ENCODE measurements at regions not wholly inside any gene's neighbourhood (a gene's known extent, or its start where the extent isn't known, plus 50 kb on each side); places are given as distances from the start of the nearest gene placed in this dataset.
"Not testable (repeated sequence)": the region's sequence is repeated elsewhere in the genome, so short reads cannot be mapped to it uniquely, and the experiment has no call there.

- POLR2A ChIA-PET, result no interaction called here
- H3K27me3 Mint-ChIP-seq (ENCODE audit: insufficient read depth, unreplicated experiment), result peaks cover 12% of the 10 kb centered on the region
- no peak for DNase-seq (ENCODE audit: unreplicated experiment)
- intact Hi-C loops (cut with micrococcal nuclease), result no loop called here
- H3K27ac Mint-ChIP-seq (ENCODE audit: low read depth, unreplicated experiment), result no peak overlapping the region
- BruUV-seq (replicated peaks), result no TSS peak
- no peaks in the 10 kb centered on the region for H3K4me1 Mint-ChIP-seq (ENCODE audit: insufficient read depth, unreplicated experiment)
- H3K36me3 Mint-ChIP-seq (ENCODE audit: insufficient read depth, unreplicated experiment), result no peaks in the 10 kb centered on the region
- H3K9me3 Mint-ChIP-seq (ENCODE audit: unreplicated experiment), result no peaks in the 10 kb centered on the region
- H3K4me3 Mint-ChIP-seq (ENCODE audit: unreplicated experiment), result no peak overlapping the region
- CTCF ChIA-PET, result no interaction called here
- TF ChIP-seq CTCF (IDR thresholded peaks at IDR 0.05; ENCODE audit: unreplicated experiment), result no peak
These were observed 151.5 kb upstream of the GOT2 start for GRCh38 chr16:58885528-58886170.

DNA sequence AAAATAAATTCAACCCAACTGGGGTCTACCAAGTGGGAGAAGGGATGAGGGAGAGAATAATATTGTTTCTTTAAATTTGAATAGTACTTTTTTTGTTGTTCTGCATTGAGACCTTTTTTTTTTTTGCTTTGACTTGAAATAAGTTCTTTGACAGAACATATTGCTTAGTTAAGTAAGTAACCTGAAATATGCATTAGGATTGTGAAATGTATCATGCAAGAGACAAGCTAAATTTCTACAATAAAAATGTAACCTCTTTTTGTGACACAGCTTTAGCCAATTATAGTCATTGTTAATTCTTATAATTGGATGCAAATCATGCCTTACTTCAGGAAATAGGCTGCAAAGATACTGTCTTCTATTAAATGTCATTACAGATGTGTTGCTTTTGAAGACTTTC is 150.0 kb upstream of the GOT2 start:
- Mint-ChIP-seq H3K9me3 (ENCODE audit: unreplicated experiment) (no peaks in the 10 kb centered on the region), H3K36me3 (ENCODE audit: insufficient read depth, unreplicated experiment) (peaks cover 3% of the 10 kb centered on the region), H3K27ac (ENCODE audit: low read depth, unreplicated experiment) (no peak overlapping the region), H3K27me3 (ENCODE audit: insufficient read depth, unreplicated experiment) (peaks cover 12% of the 10 kb centered on the region), H3K4me3 (ENCODE audit: unreplicated experiment) (no peak overlapping the region), H3K4me1 (ENCODE audit: insufficient read depth, unreplicated experiment) (no peaks in the 10 kb centered on the region)
- TF ChIP-seq CTCF (IDR thresholded peaks at IDR 0.05; ENCODE audit: unreplicated experiment), result no peak
- intact Hi-C loops (cut with micrococcal nuclease), result no loop called here
- POLR2A ChIA-PET, result interaction anchor here (0.7 kb wide), 1 partner anchor 17 kb away, joined by 3 read pairs; no protein-coding TSS in a partner anchor
- BruUV-seq (replicated peaks), result no TSS peak
- DNase-seq (ENCODE audit: unreplicated experiment), result no peak
- CTCF ChIA-PET, result no interaction called here

DNA sequence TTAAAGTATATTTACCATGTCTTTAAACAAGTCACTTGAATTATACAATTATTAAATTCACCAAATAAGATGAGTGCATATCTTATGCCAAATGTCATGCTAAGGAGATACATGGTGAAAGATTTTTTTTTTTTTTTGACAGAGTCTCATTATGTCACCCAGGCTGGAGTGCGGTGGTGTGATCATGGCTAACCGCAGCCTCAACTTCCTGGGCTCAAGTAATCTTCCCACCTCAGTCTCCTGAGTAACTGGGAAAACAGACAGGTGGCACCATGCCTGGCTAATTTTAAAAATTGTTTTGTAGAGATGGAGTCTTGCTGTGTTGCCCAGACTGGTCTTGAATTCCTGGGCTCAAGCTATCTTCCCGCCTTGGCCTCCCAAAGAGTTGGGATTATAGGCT is 149.0 kb upstream of the GOT2 start:
- CTCF ChIA-PET, result interaction anchor here (0.6 kb wide), 1 partner anchor 1106 kb away, joined by 3 read pairs; no protein-coding TSS in a partner anchor
- intact Hi-C loops (cut with micrococcal nuclease), result no loop called here
- peaks cover under 1% of the 10 kb centered on the region for H3K9me3 Mint-ChIP-seq (ENCODE audit: unreplicated experiment)
- H3K4me1 Mint-ChIP-seq (ENCODE audit: insufficient read depth, unreplicated experiment), result no peaks in the 10 kb centered on the region
- H3K4me3 Mint-ChIP-seq (ENCODE audit: unreplicated experiment), result no peak overlapping the region
- no peak overlapping the region for H3K27ac Mint-ChIP-seq (ENCODE audit: low read depth, unreplicated experiment)
- H3K27me3 Mint-ChIP-seq (ENCODE audit: insufficient read depth, unreplicated experiment), result peaks cover 12% of the 10 kb centered on the region
- POLR2A ChIA-PET, result interaction anchor here (0.7 kb wide), 1 partner anchor 18 kb away, joined by 3 read pairs; no protein-coding TSS in a partner anchor
- no TSS peak for BruUV-seq (replicated peaks)
- TF ChIP-seq CTCF (IDR thresholded peaks at IDR 0.05; ENCODE audit: unreplicated experiment), result no peak
- H3K36me3 Mint-ChIP-seq (ENCODE audit: insufficient read depth, unreplicated experiment), result peaks cover 5% of the 10 kb centered on the region
- DNase-seq (ENCODE audit: unreplicated experiment), result no peak

GRCh38 chr16:58882292-58882691 is 148.2 kb upstream of the GOT2 start:
- H3K27ac Mint-ChIP-seq (ENCODE audit: low read depth, unreplicated experiment), result no peak overlapping the region
- DNase-seq (ENCODE audit: unreplicated experiment), result no peak
- H3K9me3 Mint-ChIP-seq (ENCODE audit: unreplicated experiment), result peaks cover 9% of the 10 kb centered on the region
- ChIA-PET POLR2A (no interaction called here), CTCF (interaction anchor here (0.5 kb wide), 1 partner anchor 16 kb away, joined by 4 read pairs; no protein-coding TSS in a partner anchor)
- H3K27me3 Mint-ChIP-seq (ENCODE audit: insufficient read depth, unreplicated experiment), result peaks cover 8% of the 10 kb centered on the region
- peaks cover 5% of the 10 kb centered on the region for H3K36me3 Mint-ChIP-seq (ENCODE audit: insufficient read depth, unreplicated experiment)
- no peaks in the 10 kb centered on the region for H3K4me1 Mint-ChIP-seq (ENCODE audit: insufficient read depth, unreplicated experiment)
- TF ChIP-seq CTCF (IDR thresholded peaks at IDR 0.05; ENCODE audit: unreplicated experiment), result no peak
- intact Hi-C loops (cut with micrococcal nuclease), result no loop called here
- BruUV-seq (replicated peaks), result no TSS peak
- H3K4me3 Mint-ChIP-seq (ENCODE audit: unreplicated experiment), result no peak overlapping the region

GRCh38 chr16:58878641-58879040 is 144.5 kb upstream of the GOT2 start:
- H3K9me3 Mint-ChIP-seq (ENCODE audit: unreplicated experiment), result peaks cover 22% of the 10 kb centered on the region
- H3K4me1 Mint-ChIP-seq (ENCODE audit: insufficient read depth, unreplicated experiment); H3K27ac Mint-ChIP-seq (ENCODE audit: low read depth, unreplicated experiment); DNase-seq (ENCODE audit: unreplicated experiment); H3K27me3 Mint-ChIP-seq (ENCODE audit: insufficient read depth, unreplicated experiment); POLR2A ChIA-PET; H3K4me3 Mint-ChIP-seq (ENCODE audit: unreplicated experiment); BruUV-seq (replicated peaks); H3K36me3 Mint-ChIP-seq (ENCODE audit: insufficient read depth, unreplicated experiment); intact Hi-C loops (cut with micrococcal nuclease): not testable (repeated sequence)
- CTCF ChIA-PET, result interaction anchor here (0.6 kb wide), 1 partner anchor 21 kb away, joined by 3 read pairs; no protein-coding TSS in a partner anchor
